Esophagus muscularis mucosa (tissue), 3 donors: ENCODE measurements at regions not wholly inside any gene's neighbourhood (a gene's known extent, or its start where the extent isn't known, plus 50 kb on each side); places are given as distances from the start of the nearest gene placed in this dataset.
"Not testable (repeated sequence)": the region's sequence is repeated elsewhere in the genome, so short reads cannot be mapped to it uniquely, and the experiment has no call there.

Experiments used
- CTCF ChIP-seq, 3 experiments: fragments of 200-600 bp in 2 of 3; fragments of 450-650 bp in 1 of 3; sonication (generic) in 2 of 3; IDR thresholded peaks; one replicate each; pipeline ENCODE4 v1.5.1; 2017 to 2019; ENCODE audit warnings: antibody characterized with exemption in 3 of 3, mild to moderate bottlenecking in 2 of 3, moderate library complexity in 1 of 3
- POLR2A ChIP-seq: fragments of 450-650 bp; IDR thresholded peaks from one replicate; pipeline ENCODE4 v1.6.1; 2017; ENCODE audit warnings: antibody characterized with exemption, moderate library complexity, mild to moderate bottlenecking, low read depth
- POLR2AphosphoS5 ChIP-seq, 2 donors: sonication (generic); formaldehyde crosslinking; IDR thresholded peaks; one replicate each; pipeline ENCODE4 v1.6.1; 2017; ENCODE audit warnings: antibody characterized with exemption in 2 of 2

DNA sequence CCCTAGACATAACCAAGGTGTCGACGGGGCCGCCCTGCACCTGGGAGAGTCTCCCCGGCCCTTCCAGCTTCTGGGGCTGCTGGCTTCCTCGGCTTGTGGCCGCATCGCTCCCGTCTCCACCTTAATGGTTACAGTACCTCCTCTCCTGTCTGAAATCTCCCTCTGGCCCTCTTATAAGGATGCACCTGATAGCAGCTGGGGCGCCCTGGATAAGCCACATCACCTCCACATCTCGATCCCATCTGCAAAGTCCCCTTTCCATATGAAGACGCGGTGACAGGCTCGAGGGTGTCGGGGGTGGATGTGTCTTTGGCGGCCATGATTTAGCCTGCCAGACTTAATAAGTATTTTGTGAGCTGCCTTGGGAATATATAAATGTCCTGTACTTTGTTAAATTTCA is 169.0 kb downstream of the NPIPB11 start:
- TF ChIP-seq POLR2AphosphoS5 (IDR thresholded peaks at IDR 0.05); CTCF (IDR thresholded peaks at IDR 0.05); POLR2A: not testable (repeated sequence)
